ENCODE measurements at regions not wholly inside any gene's neighbourhood (a gene's known extent, or its start where the extent isn't known, plus 50 kb on each side); places are given as distances from the start of the nearest gene placed in this dataset.

- ATAC-seq (no peak), DNase-seq (ENCODE audit: low read depth, low spot score) (no peak)
- H3K4me3 ChIP-seq (ENCODE audit: low read depth in 2 of 2, low read length in 2 of 2), result no peak overlapping the region
- H3K4me1 ChIP-seq (ENCODE audit: control insufficient read depth, insufficient read depth, low read length), result no peaks in the 10 kb centered on the region
- in situ Hi-C loops (cut with HindIII; ENCODE audit: low pct_unique_long_range_greater_than_20kb, low sequenced_read_pairs) (no loop called here), intact Hi-C loops (cut with micrococcal nuclease; ENCODE audit: unreplicated experiment) (no loop called here)
- CTCF ChIA-PET, result no interaction called here
- POLR2A ChIA-PET, result no interaction called here
- H3K27ac ChIP-seq (ENCODE audit: low read length), result no peak overlapping the region
- H3K9me3 ChIP-seq (ENCODE audit: control insufficient read depth, insufficient read depth, low read depth, low read length), result no peaks in the 10 kb centered on the region
- no peaks in the 10 kb centered on the region; the same call in 1 of the 2 replicates for H3K27me3 ChIP-seq (ENCODE audit: control insufficient read depth, insufficient read depth, low read length)
- TF ChIP-seq CTCF (IDR thresholded peaks at IDR 0.05) (no peak; the same call in 1 of the 2 replicates), TCF7L2 (IDR thresholded peaks at IDR 0.05; ENCODE audit: low read depth, low read length) (no peak), REST (IDR thresholded peaks at IDR 0.05; ENCODE audit: insufficient read depth in 1 of 2, low read depth in 2 of 2, low read length in 1 of 2) (no peak), POLR2AphosphoS5 (IDR thresholded peaks at IDR 0.05; ENCODE audit: low read depth, low read length) (no peak), SIN3A (IDR thresholded peaks at IDR 0.05; ENCODE audit: borderline replicate concordance, insufficient read depth, low read depth, low read length) (no peak)
- H3K36me3 ChIP-seq (ENCODE audit: control insufficient read depth, insufficient read depth, low read length), result no peaks in the 10 kb centered on the region
- no TSS peak for BruUV-seq (replicated peaks)
Observed at GRCh38 chr18:10038268-10038667, 124.5 kb downstream of the VAPA start.

GRCh38 chr18:10040287-10041011, 126.6 kb downstream of the VAPA start:
- Histone ChIP-seq H3K27ac (ENCODE audit: low read length) (no peak overlapping the region), H3K4me1 (ENCODE audit: control insufficient read depth, insufficient read depth, low read length) (no peaks in the 10 kb centered on the region), H3K27me3 (ENCODE audit: control insufficient read depth, insufficient read depth, low read length) (no peaks in the 10 kb centered on the region; the same call in 1 of the 2 replicates), H3K36me3 (ENCODE audit: control insufficient read depth, insufficient read depth, low read length) (no peaks in the 10 kb centered on the region), H3K9me3 (ENCODE audit: control insufficient read depth, insufficient read depth, low read depth, low read length) (no peaks in the 10 kb centered on the region), H3K4me3 (ENCODE audit: low read depth in 2 of 2, low read length in 2 of 2) (no peak overlapping the region)
- in situ Hi-C loops (cut with HindIII; ENCODE audit: low pct_unique_long_range_greater_than_20kb, low sequenced_read_pairs) (no loop called here), intact Hi-C loops (cut with micrococcal nuclease; ENCODE audit: unreplicated experiment) (no loop called here)
- DNase-seq (ENCODE audit: low read depth, low spot score), result no peak
- POLR2A ChIA-PET, result no interaction called here
- BruUV-seq (replicated peaks), result no TSS peak
- CTCF ChIA-PET, result no interaction called here
- ATAC-seq, result no peak
- no peak for TF ChIP-seq CTCF (IDR thresholded peaks at IDR 0.05)

All from Panc1 (cell line).